Gastroesophageal sphincter (tissue), 4 donors: ENCODE measurements at regions not wholly inside any gene's neighbourhood (a gene's known extent, or its start where the extent isn't known, plus 50 kb on each side); places are given as distances from the start of the nearest gene placed in this dataset.

Source experiments
- ATAC-seq: fragments of 150-250 bp; one replicate; pipeline ENCODE4 v1.9.1; 2016; ENCODE audit warnings: mild to moderate bottlenecking, moderate library complexity
- H3K27ac ChIP-seq, 4 donors: fragments of 200-600 bp; sonication (generic) in 3 of 4; 1 replicate in 3 of 4; 2 replicates in 1 of 4; pipeline ENCODE4 v1.5.1; 2016 to 2019
- H3K27me3 ChIP-seq: fragments of 200-600 bp; sonication (generic); one replicate; pipeline ENCODE4 v1.5.1; 2019
- H3K36me3 ChIP-seq, 2 donors: fragments of 200-600 bp; sonication (generic); one replicate each; pipeline ENCODE4 v1.5.1; 2019; ENCODE audit warnings: control low read depth in 1 of 2
- H3K4me1 ChIP-seq, 3 donors: fragments of 200-600 bp; sonication (generic); 1 replicate in 2 of 3; 2 replicates in 1 of 3; pipeline ENCODE4 v1.5.1; 2016 to 2019; ENCODE audit warnings: control low read depth in 2 of 3
- H3K4me3 ChIP-seq, 2 donors: fragments of 200-600 bp; sonication (generic); one replicate each; pipeline ENCODE4 v1.5.1; 2019; ENCODE audit warnings: mild to moderate bottlenecking in 1 of 2, moderate library complexity in 1 of 2
- H3K9me3 ChIP-seq, 3 donors: fragments of 200-600 bp; sonication (generic); one replicate each; pipeline ENCODE4 v1.5.1; 2017 to 2019; ENCODE audit warnings: control low read depth in 2 of 3
- EP300 ChIP-seq: sonication (generic); formaldehyde crosslinking; IDR thresholded peaks from one replicate; pipeline ENCODE4 v1.6.1; 2017; ENCODE audit warnings: antibody characterized with exemption, mild to moderate bottlenecking
- POLR2A ChIP-seq, 2 donors: fragments of 450-650 bp; IDR thresholded peaks; one replicate each; pipeline ENCODE4 v1.6.1; 2017; ENCODE audit warnings: antibody characterized with exemption in 2 of 2, mild to moderate bottlenecking in 2 of 2, moderate library complexity in 1 of 2
- POLR2AphosphoS5 ChIP-seq: sonication (generic); formaldehyde crosslinking; IDR thresholded peaks from one replicate; pipeline ENCODE4 v1.6.1; 2017; ENCODE audit warnings: antibody characterized with exemption
- WGBS, 2 donors: methylation state at CpG; one replicate each; pipeline ENCODE4 v1.1.5; 2018; ENCODE audit warnings: low coverage in 1 of 2; 5-methylcytosine and 5-hydroxymethylcytosine counted together
- TF ChIP-seq, protein P1 (sequence below), 4 experiments: fragments of 200-600 bp in 2 of 4; fragments of 450-650 bp in 2 of 4; sonication (generic) in 1 of 4; IDR thresholded peaks; one replicate each; pipeline ENCODE4 v1.5.1; 2017 to 2019; ENCODE audit warnings: antibody characterized with exemption in 4 of 4, mild to moderate bottlenecking in 2 of 4, moderate library complexity in 2 of 4

DNA sequence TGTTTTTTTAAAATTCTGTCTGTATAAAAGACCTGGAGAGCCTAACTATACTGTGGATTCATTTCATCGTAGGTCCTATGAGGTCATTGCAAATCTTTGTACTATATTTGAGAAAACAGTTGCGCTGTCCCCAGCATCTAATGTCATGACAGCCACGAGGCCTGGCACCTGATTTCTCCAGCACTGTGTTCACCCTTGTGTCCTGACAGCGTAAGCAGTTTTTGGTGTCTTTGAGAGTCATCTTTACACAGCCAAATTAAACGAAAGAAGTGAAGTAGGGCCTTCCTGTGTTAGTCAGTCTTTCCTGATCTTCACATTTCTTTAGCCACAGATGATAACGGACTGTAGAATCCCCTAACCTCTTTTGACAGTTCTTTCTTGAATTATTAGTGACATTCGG lies 70.6 kb upstream of the PHACTR2 start:
- H3K4me1 ChIP-seq = peaks cover 0 to 7% (median 0%) of the 10 kb centered on the region in 3 donors
- TF ChIP-seq EP300 (no peak), POLR2AphosphoS5 (no peak), POLR2A (IDR thresholded peaks at IDR 0.05) (no peak)
- TF ChIP-seq, protein P1, sequence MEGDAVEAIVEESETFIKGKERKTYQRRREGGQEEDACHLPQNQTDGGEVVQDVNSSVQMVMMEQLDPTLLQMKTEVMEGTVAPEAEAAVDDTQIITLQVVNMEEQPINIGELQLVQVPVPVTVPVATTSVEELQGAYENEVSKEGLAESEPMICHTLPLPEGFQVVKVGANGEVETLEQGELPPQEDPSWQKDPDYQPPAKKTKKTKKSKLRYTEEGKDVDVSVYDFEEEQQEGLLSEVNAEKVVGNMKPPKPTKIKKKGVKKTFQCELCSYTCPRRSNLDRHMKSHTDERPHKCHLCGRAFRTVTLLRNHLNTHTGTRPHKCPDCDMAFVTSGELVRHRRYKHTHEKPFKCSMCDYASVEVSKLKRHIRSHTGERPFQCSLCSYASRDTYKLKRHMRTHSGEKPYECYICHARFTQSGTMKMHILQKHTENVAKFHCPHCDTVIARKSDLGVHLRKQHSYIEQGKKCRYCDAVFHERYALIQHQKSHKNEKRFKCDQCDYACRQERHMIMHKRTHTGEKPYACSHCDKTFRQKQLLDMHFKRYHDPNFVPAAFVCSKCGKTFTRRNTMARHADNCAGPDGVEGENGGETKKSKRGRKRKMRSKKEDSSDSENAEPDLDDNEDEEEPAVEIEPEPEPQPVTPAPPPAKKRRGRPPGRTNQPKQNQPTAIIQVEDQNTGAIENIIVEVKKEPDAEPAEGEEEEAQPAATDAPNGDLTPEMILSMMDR (IDR thresholded peaks at IDR 0.05) = no peak
- 69 to 78% methylated on average over 7 of the region's 7 CpGs for WGBS, 2 donors
- H3K27me3 ChIP-seq = no peaks in the 10 kb centered on the region
- H3K9me3 ChIP-seq = no peaks in the 10 kb centered on the region
- ATAC-seq = no peak
- no peak overlapping the region for H3K27ac ChIP-seq
- H3K36me3 ChIP-seq = no peaks in the 10 kb centered on the region
- H3K4me3 ChIP-seq = no peak overlapping the region

DNA sequence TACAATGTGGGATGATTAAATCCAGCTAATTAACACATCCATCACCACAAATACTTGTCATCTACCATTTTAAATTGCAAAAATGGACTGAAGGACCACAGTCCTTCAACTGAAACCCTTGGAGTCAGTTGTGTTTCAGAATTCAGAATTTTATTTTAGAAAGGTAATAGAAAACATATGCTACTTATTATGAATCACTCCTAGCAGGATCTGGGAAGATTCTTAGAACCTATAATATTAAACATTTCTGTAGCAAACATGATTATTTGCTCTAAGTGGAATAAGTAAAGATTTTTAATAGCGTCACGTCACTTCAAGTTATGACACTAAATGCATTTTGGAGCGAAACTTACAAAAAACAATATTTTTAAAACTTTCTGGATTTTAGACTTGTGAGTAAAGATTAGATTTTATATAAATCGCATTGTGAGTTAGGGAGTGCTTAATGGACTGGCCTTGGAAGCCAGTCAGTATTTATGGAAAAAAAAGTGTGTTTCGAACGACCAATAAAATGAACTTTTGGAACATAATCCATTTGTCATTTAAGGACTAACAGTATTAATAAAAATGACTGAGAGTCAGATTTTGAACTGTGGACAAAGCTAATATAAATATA lies 71.8 kb upstream of the PHACTR2 start:
- Histone ChIP-seq H3K27me3 (no peaks in the 10 kb centered on the region), H3K9me3 (no peaks in the 10 kb centered on the region), H3K36me3 (no peaks in the 10 kb centered on the region), H3K27ac (no peak overlapping the region), H3K4me1 (peaks cover 0 to 7% (median 0%) of the 10 kb centered on the region in 3 donors), H3K4me3 (no peak overlapping the region)
- TF ChIP-seq EP300 (no peak), POLR2A (IDR thresholded peaks at IDR 0.05) (no peak), POLR2AphosphoS5 (no peak)
- TF ChIP-seq, protein P1 (IDR thresholded peaks at IDR 0.05) = no peak
- WGBS, 2 donors = 83 to 93% methylated on average over 6 of the region's 6 CpGs
- no peak for ATAC-seq

DNA sequence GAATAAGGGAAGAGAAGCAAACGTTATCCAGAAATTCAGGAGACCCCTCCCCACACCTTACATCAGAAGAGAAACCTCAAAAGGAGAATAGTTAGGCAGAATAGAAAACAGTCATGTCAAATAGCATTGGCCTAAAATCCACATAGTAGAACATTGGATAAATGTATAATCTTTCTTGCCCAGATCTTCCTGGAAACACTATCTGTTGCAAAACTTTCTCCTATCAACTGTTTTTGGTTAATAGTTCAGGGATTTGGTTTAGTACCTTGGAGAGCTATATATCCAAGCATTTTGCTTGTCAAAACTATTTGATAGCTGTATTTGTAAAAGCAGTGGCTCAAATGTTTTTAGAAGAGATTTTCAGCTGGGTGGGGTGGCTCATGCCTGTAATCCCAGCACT lies 74.3 kb upstream of the PHACTR2 start:
- H3K27ac ChIP-seq = no peak overlapping the region
- no peak overlapping the region for H3K4me3 ChIP-seq
- no peaks in the 10 kb centered on the region for H3K27me3 ChIP-seq
- peaks cover 0 to 7% (median 0%) of the 10 kb centered on the region in 3 donors for H3K4me1 ChIP-seq
- TF ChIP-seq, protein P1 (IDR thresholded peaks at IDR 0.05) = no peak
- TF ChIP-seq EP300 (no peak), POLR2A (IDR thresholded peaks at IDR 0.05) (no peak), POLR2AphosphoS5 (no peak)
- 56 to 60% methylated on average over 1 of the region's 1 CpG for WGBS, 2 donors
- no peaks in the 10 kb centered on the region for H3K36me3 ChIP-seq
- no peak for ATAC-seq
- no peaks in the 10 kb centered on the region for H3K9me3 ChIP-seq

DNA sequence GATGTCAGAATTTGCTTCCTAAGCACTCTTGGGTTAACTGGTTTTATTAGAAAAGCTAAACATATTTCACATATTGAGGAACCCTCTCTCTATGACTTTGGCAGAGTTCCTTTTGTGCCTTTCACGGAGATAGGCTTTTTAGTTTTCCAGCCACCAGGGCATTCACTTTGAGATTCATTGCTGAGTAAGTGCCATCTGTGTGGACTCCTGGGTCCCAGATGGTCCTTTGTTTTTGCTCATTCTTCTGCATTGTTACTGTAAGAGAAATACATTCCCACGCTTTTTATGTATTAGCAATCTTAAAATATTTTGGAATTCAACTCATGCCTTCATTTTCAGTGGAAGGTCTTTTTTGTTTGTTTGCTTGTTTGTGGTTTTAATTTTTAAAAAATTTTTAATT lies 76.3 kb upstream of the PHACTR2 start:
- H3K36me3 ChIP-seq = no peaks in the 10 kb centered on the region

DNA sequence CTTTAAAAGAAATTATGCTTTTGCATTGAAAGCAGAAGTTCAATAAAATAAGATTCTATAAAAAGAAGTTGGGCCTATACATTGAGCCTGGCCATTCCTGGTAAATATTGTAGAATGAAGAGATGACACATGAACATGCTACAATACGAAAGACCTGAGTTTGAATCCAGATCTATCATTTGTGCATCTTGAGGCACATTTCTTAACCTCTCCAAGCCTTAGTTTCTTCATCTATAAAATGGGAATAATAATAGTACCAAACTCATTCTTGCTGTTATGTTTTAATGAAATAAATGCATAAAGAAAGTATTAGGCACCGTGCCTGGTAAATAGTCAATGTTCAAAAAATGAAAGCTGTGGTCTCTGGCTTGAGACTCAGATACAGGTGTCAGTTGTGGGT lies 76.9 kb upstream of the PHACTR2 start:
- no peaks in the 10 kb centered on the region for H3K36me3 ChIP-seq
- ATAC-seq = no peak
- no peak overlapping the region for H3K27ac ChIP-seq
- no peaks in the 10 kb centered on the region for H3K9me3 ChIP-seq
- no peak overlapping the region for H3K4me3 ChIP-seq
- whole genome bisulfite sequencing, 2 donors = 100% methylated on average over 2 of the region's 2 CpGs
- peaks cover 0 to 23% (median 0%) of the 10 kb centered on the region in 3 donors for H3K4me1 ChIP-seq
- TF ChIP-seq EP300 (no peak), POLR2A (IDR thresholded peaks at IDR 0.05) (no peak), POLR2AphosphoS5 (no peak)
- TF ChIP-seq, protein P1 (IDR thresholded peaks at IDR 0.05) = no peak
- H3K27me3 ChIP-seq = no peaks in the 10 kb centered on the region

More for the DNA sequence above, 76.3 kb upstream of the PHACTR2 start:
- no peaks in the 10 kb centered on the region for H3K27me3 ChIP-seq
- TF ChIP-seq, protein P1 (IDR thresholded peaks at IDR 0.05) = no peak
- TF ChIP-seq POLR2A (IDR thresholded peaks at IDR 0.05) (no peak), POLR2AphosphoS5 (no peak), EP300 (no peak)
- WGBS, 2 donors = 44 to 60% methylated on average over 2 of the region's 2 CpGs
- H3K9me3 ChIP-seq = no peaks in the 10 kb centered on the region
- peaks cover 0 to 17% (median 0%) of the 10 kb centered on the region in 3 donors for H3K4me1 ChIP-seq
- ATAC-seq = no peak
- H3K4me3 ChIP-seq = no peak overlapping the region
- H3K27ac ChIP-seq = no peak overlapping the region
